ENCODE measurements at regions not wholly inside any gene's neighbourhood (a gene's known extent, or its start where the extent isn't known, plus 50 kb on each side); places are given as distances from the start of the nearest gene placed in this dataset.

DNA sequence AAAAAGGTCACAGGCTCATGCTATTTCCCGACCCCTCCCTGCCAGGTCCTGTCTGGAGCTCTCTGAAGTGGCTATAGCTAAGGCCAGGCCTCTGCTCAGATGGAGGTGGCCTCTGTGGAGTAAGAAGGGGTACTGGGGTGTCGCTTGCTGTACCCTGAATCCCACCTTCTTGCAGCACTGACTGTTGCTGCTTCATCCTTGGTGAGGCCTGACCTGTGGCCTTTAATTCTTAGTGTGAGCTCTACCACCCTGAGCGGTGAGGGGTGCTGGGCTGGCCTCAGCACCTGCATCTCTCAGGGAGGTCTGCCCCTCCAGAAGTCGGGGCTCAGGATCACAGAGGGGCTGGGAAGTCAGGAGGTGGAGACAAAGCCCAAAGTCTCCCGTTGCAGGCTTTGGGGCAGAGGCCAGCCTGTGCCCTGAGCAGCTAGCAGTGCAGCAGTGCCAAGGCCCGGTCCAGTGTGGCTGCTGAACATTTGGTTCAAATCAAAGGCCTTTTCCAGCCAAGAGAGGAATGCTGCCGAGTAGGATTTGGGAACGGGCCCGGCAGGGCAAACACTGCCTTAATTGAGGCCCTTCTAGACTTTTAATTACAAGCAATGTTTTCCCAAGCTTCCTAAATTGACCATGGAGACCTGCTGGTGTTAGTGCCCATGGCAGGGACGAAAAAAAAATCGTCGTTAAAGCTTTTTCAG is 133.5 kb upstream of the HAAO start:
- TF ChIP-seq, protein P1, sequence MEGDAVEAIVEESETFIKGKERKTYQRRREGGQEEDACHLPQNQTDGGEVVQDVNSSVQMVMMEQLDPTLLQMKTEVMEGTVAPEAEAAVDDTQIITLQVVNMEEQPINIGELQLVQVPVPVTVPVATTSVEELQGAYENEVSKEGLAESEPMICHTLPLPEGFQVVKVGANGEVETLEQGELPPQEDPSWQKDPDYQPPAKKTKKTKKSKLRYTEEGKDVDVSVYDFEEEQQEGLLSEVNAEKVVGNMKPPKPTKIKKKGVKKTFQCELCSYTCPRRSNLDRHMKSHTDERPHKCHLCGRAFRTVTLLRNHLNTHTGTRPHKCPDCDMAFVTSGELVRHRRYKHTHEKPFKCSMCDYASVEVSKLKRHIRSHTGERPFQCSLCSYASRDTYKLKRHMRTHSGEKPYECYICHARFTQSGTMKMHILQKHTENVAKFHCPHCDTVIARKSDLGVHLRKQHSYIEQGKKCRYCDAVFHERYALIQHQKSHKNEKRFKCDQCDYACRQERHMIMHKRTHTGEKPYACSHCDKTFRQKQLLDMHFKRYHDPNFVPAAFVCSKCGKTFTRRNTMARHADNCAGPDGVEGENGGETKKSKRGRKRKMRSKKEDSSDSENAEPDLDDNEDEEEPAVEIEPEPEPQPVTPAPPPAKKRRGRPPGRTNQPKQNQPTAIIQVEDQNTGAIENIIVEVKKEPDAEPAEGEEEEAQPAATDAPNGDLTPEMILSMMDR (IDR thresholded peaks at IDR 0.05; ENCODE audit: insufficient read depth, low read length): no peak
- TF ChIP-seq, protein P2, sequence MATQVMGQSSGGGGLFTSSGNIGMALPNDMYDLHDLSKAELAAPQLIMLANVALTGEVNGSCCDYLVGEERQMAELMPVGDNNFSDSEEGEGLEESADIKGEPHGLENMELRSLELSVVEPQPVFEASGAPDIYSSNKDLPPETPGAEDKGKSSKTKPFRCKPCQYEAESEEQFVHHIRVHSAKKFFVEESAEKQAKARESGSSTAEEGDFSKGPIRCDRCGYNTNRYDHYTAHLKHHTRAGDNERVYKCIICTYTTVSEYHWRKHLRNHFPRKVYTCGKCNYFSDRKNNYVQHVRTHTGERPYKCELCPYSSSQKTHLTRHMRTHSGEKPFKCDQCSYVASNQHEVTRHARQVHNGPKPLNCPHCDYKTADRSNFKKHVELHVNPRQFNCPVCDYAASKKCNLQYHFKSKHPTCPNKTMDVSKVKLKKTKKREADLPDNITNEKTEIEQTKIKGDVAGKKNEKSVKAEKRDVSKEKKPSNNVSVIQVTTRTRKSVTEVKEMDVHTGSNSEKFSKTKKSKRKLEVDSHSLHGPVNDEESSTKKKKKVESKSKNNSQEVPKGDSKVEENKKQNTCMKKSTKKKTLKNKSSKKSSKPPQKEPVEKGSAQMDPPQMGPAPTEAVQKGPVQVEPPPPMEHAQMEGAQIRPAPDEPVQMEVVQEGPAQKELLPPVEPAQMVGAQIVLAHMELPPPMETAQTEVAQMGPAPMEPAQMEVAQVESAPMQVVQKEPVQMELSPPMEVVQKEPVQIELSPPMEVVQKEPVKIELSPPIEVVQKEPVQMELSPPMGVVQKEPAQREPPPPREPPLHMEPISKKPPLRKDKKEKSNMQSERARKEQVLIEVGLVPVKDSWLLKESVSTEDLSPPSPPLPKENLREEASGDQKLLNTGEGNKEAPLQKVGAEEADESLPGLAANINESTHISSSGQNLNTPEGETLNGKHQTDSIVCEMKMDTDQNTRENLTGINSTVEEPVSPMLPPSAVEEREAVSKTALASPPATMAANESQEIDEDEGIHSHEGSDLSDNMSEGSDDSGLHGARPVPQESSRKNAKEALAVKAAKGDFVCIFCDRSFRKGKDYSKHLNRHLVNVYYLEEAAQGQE (IDR thresholded peaks at IDR 0.05; ENCODE audit: insufficient replicate concordance, low read depth): no peak
- TF ChIP-seq GABPA (IDR thresholded peaks at IDR 0.05; ENCODE audit: low read depth) (no peak), SPI1 (IDR thresholded peaks at IDR 0.05; ENCODE audit: borderline replicate concordance, low read depth) (no peak), POLR2AphosphoS5 (IDR thresholded peaks at IDR 0.05; ENCODE audit: low read depth) (no peak)
